LNCaP clone FGC (cell line): ENCODE measurements at regions not wholly inside any gene's neighbourhood (a gene's known extent, or its start where the extent isn't known, plus 50 kb on each side); places are given as distances from the start of the nearest gene placed in this dataset.

Experiments
- DNase-seq: peaks from one replicate; pipeline ENCODE4 v3.0.0-alpha.2; 2011; ENCODE audit warnings: low read depth
- H3K4me3 ChIP-seq: 2 replicates; pipeline ENCODE4 v1.5.1; 2011; ENCODE audit warnings: mild to moderate bottlenecking, low read depth, low read length, control low read depth
- TF ChIP-seq, protein P1 (sequence below): IDR thresholded peaks from 2 replicates; pipeline ENCODE4 v1.5.1; 2012; ENCODE audit warnings: mild to moderate bottlenecking; ENCODE audit not compliant: control insufficient read depth, insufficient read depth; ENCODE audit errors: extremely low read depth

DNA sequence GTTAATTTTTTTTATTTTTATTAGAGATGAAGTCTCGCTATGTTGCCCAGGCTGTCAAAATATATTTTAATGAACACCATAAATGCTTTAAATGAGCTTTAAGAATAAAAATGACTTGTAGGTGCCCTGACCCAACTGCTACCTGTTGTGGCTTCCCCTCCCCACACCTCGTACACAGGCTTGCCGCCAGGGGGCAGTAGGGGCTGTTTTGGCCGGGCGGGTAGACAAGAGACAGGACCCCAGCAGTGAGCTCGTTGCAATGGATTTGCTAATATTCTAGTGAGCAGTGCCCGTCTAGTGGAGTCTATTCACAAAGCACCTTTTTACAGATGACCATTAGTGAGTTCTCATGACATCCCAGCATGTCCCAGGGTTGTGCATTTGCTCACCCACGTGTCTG is 418.1 kb downstream of the OCA2 start:
- TF ChIP-seq, protein P1, sequence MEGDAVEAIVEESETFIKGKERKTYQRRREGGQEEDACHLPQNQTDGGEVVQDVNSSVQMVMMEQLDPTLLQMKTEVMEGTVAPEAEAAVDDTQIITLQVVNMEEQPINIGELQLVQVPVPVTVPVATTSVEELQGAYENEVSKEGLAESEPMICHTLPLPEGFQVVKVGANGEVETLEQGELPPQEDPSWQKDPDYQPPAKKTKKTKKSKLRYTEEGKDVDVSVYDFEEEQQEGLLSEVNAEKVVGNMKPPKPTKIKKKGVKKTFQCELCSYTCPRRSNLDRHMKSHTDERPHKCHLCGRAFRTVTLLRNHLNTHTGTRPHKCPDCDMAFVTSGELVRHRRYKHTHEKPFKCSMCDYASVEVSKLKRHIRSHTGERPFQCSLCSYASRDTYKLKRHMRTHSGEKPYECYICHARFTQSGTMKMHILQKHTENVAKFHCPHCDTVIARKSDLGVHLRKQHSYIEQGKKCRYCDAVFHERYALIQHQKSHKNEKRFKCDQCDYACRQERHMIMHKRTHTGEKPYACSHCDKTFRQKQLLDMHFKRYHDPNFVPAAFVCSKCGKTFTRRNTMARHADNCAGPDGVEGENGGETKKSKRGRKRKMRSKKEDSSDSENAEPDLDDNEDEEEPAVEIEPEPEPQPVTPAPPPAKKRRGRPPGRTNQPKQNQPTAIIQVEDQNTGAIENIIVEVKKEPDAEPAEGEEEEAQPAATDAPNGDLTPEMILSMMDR, result no peak
- H3K4me3 ChIP-seq, result no peak overlapping the region
- DNase-seq, result no peak

DNA sequence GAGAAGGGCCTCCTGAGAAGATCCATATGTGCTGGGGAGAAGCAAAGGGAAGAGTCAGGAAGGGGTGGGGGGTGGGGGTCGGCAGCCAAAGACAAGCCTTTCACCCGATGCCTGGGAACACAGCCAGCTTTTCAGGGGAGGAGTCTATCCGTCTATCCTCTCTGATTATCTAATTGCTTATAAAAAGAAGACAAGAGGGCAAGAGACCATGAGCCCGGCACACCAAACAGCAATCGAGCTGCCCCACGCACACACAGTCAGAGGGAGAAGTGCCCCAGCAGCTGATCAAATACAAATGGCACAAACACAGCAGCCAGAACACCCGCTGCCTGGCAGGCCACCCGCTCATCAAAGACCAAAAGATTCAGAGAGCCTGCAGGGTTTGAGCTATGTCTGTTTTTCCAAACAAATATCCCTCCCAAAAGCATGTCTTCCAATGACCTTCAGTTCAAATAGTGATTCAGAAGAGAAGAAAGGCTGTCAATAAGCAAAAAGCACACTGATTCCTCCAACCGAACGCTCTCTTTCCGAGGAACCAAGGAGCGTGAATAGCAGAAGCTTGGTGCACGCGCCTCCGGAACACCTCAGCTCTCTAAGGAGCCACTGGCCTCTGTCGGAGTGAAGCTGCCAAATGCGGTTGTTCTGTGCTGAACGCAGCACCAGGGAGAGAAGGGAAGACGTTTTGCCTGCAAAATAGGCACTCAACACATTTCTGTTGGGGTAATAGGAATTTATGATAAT is 419.2 kb downstream of the OCA2 start:
- DNase-seq, result no peak
- no peak overlapping the region for H3K4me3 ChIP-seq
- TF ChIP-seq, protein P1, result no peak

DNA sequence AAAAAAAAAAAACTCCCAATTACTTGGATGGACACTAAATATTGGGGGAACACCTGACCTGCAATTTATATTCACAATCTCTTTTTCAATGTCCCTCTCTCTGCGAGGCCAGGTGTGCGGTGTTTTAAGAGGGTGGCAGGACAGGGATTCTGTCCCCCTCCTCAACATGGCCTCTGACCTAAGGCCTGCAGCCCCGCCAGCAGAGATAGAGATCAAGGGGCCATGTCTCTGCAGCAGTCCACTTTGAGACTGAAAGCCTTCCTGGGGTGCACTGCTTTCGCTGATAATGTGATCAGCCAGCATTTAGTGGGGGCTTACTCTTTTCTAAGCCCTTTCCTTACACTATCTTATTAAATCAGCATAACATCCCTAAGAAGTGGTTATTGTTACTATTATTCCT is 419.9 kb downstream of the OCA2 start:
- no peak for DNase-seq
- H3K4me3 ChIP-seq, result no peak overlapping the region
- TF ChIP-seq, protein P1, result no peak

DNA sequence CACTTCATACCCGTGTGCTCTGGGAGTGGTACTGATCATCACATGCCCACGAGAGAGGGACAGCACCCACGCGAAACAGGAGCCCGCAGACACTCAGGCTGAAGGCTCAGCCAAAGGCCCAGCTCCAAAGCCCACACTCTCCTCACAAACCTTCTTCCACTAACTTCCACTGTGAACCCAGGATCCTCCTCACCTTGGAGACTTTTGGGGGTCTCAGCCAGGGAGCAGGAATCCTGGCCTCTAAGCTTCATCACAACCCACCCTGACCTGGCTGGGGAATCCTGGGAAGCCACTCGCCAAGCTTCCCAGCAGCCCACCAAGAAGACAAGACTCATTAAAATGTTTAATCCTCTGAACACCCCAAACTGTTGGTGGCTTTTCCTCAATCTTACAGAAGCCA is 421.2 kb downstream of the OCA2 start:
- H3K4me3 ChIP-seq, result no peak overlapping the region
- DNase-seq, result no peak
- TF ChIP-seq, protein P1, result no peak

DNA sequence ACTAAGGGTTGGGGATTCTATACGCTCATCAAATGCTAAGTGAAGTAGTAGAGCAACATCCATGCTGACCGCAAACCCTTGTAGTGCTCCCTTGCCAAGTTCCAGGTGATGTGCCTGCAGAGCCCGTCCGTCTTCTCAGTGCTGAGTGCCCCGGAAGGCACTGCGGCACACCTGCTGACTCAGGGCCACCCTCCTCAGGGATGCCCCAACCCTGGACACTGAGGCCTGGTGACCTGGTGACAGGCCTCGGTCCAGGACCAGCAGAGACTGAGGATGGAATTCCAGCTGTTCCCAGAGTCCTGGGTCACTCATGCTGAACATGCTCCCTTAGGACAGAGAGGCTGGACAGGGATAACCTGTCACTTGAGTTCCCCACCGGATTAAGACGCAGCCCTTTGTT is 422.5 kb downstream of the OCA2 start:
- no peak for DNase-seq
- H3K4me3 ChIP-seq, result no peak overlapping the region
- TF ChIP-seq, protein P1, result no peak

DNA sequence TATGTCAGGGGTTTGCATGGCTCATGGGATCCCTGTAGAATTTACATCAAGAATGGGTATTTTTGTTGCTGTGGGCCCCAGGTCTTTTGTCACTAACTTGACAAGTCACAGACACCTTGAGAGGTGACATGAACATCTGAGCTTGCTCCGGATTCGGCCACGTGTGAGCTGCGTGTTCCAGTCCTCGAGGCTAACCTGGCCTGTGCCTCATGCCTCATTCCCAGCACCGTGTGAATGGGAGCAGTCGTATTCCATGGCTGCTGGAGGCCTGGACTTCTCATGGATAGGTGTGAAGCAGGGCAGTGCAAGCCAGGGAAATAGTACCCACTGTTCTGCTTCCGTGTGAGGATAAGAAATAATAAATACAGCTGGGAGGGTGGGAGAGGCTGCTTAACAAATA is 423.5 kb downstream of the OCA2 start:
- TF ChIP-seq, protein P1, result no peak
- DNase-seq, result no peak
- H3K4me3 ChIP-seq, result no peak overlapping the region

DNA sequence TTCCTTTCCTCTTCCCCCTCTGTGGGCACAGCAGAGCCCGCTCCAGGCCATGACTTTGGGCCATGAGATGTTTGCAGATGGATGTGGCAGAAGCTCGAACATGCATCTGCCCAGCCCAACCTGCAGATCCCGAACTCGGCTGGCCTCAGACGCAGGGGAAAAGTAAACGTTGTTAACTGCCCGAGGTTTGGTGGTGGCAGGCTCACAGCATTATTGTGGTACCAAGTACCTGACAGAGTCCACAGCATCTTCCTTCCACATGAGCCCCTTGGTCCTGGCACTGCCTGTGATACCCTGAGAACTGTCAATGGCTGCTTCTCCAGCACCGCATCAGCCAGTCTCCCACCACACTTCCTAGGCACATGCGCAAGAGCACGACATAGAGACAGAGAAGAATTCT is 424.3 kb downstream of the OCA2 start:
- DNase-seq, result no peak
- TF ChIP-seq, protein P1, result no peak
- no peak overlapping the region for H3K4me3 ChIP-seq
